DND-41 (cell line): ENCODE measurements at regions not wholly inside any gene's neighbourhood (a gene's known extent, or its start where the extent isn't known, plus 50 kb on each side); places are given as distances from the start of the nearest gene placed in this dataset.

Source experiments
- ATAC-seq: fragments of 200-7000 bp; cut with Tn5 transposase; 3 replicates; pipeline ENCODE4 v1.9.1; 2021; ENCODE audit warnings: low read depth; ENCODE audit not compliant: insufficient read depth
- DNase-seq: peaks from one replicate; pipeline ENCODE4 v3.0.0-alpha.2; 2020
- H2AFZ ChIP-seq: 2 replicates; pipeline ENCODE4 v1.6.0; 2012; ENCODE audit warnings: low read depth, low read length
- H3K27ac ChIP-seq: 2 replicates; pipeline ENCODE4 v1.5.1; 2012; ENCODE audit warnings: low read length, inconsistent platforms
- H3K27me3 ChIP-seq: fragments of 200-600 bp; sonication (generic); 2 replicates; pipeline ENCODE4 v1.6.0; 2012; ENCODE audit warnings: low read length, mild to moderate bottlenecking, inconsistent platforms; ENCODE audit not compliant: insufficient read depth, poor library complexity
- H3K36me3 ChIP-seq: 2 replicates; pipeline ENCODE4 v1.5.1; 2012; ENCODE audit warnings: low read length, inconsistent platforms; ENCODE audit not compliant: insufficient read depth
- H3K4me1 ChIP-seq: 2 replicates; pipeline ENCODE4 v1.5.1; 2012; ENCODE audit warnings: mild to moderate bottlenecking, low read length; ENCODE audit not compliant: insufficient read depth
- H3K4me2 ChIP-seq: 2 replicates; pipeline ENCODE4 v1.6.0; 2012; ENCODE audit warnings: mild to moderate bottlenecking, moderate library complexity, low read length, inconsistent platforms; ENCODE audit not compliant: insufficient read depth
- H3K4me3 ChIP-seq, 2 experiments: fragments of 200-600 bp in 1 of 2; shearing (Covaris generic) in 1 of 2; 2 replicates each; pipeline ENCODE4 v1.5.1; 2012 to 2016; ENCODE audit warnings: inconsistent platforms in 2 of 2, low read length in 2 of 2, mild to moderate bottlenecking in 2 of 2, low read depth in 1 of 2, moderate library complexity in 1 of 2
- H3K79me2 ChIP-seq: 2 replicates; pipeline ENCODE4 v1.6.0; 2012; ENCODE audit warnings: low read length, inconsistent platforms; ENCODE audit not compliant: insufficient read depth
- H3K9ac ChIP-seq: 2 replicates; pipeline ENCODE4 v1.6.0; 2012; ENCODE audit warnings: low read depth, mild to moderate bottlenecking, inconsistent platforms, low read length, moderate library complexity
- H3K9me3 ChIP-seq: 2 replicates; pipeline ENCODE4 v1.5.1; 2012; ENCODE audit warnings: low read length, moderate library complexity, mild to moderate bottlenecking, inconsistent platforms; ENCODE audit not compliant: insufficient read depth, severe bottlenecking
- H4K20me1 ChIP-seq: 2 replicates; pipeline ENCODE4 v1.6.0; 2012; ENCODE audit warnings: low read length; ENCODE audit not compliant: insufficient read depth
- CTCF ChIP-seq: IDR thresholded peaks from 2 replicates; pipeline ENCODE4 v1.5.1; 2012; ENCODE audit warnings: borderline replicate concordance, low read length, moderate library complexity, mild to moderate bottlenecking; ENCODE audit not compliant: poor library complexity, severe bottlenecking; ENCODE audit errors: extremely low read depth
- EZH2 ChIP-seq: IDR thresholded peaks from 3 replicates; pipeline ENCODE4 v1.6.1; 2012; ENCODE audit warnings: borderline replicate concordance, low read depth, mild to moderate bottlenecking, moderate library complexity, low read length, inconsistent platforms; ENCODE audit not compliant: severe bottlenecking

GRCh38 chr13:47774671-47774994 lies 226.4 kb downstream of the SUCLA2 start:
- DNase-seq (no peak), ATAC-seq (0 out of 3 replicates have a peak, but pooled peaks have one; percentile 22)
- Histone ChIP-seq H2AFZ (no peak overlapping the region), H3K36me3 (no peaks in the 10 kb centered on the region), H4K20me1 (no peaks in the 10 kb centered on the region), H3K4me1 (no peaks in the 10 kb centered on the region), H3K9me3 (no peaks in the 10 kb centered on the region), H3K4me3 (no peak overlapping the region), H3K27me3 (no peaks in the 10 kb centered on the region), H3K27ac (no peak overlapping the region), H3K79me2 (no peaks in the 10 kb centered on the region), H3K4me2 (no peak overlapping the region), H3K9ac (no peak overlapping the region)
- TF ChIP-seq CTCF (no peak), EZH2 (no peak)

GRCh38 chr13:47764817-47765216 lies 236.3 kb downstream of the SUCLA2 start:
- H3K4me3 ChIP-seq, result no peak overlapping the region
- no peaks in the 10 kb centered on the region for H4K20me1 ChIP-seq
- no peaks in the 10 kb centered on the region for H3K4me1 ChIP-seq
- TF ChIP-seq CTCF (no peak), EZH2 (no peak)
- H3K36me3 ChIP-seq, result no peaks in the 10 kb centered on the region
- no peaks in the 10 kb centered on the region for H3K9me3 ChIP-seq
- H3K27me3 ChIP-seq, result no peaks in the 10 kb centered on the region
- ATAC-seq (no peak), DNase-seq (no peak)
- no peak overlapping the region for H3K9ac ChIP-seq
- no peaks in the 10 kb centered on the region for H3K79me2 ChIP-seq
- H3K27ac ChIP-seq, result no peak overlapping the region
- H3K4me2 ChIP-seq, result no peak overlapping the region
- no peak overlapping the region for H2AFZ ChIP-seq

GRCh38 chr13:47757466-47758080 lies 243.5 kb downstream of the SUCLA2 start:
- Histone ChIP-seq H3K27me3 (no peaks in the 10 kb centered on the region), H3K36me3 (no peaks in the 10 kb centered on the region), H3K9me3 (no peaks in the 10 kb centered on the region), H3K27ac (no peak overlapping the region), H3K4me1 (no peaks in the 10 kb centered on the region), H3K4me2 (no peak overlapping the region), H3K4me3 (no peak overlapping the region), H3K9ac (no peak overlapping the region), H3K79me2 (no peaks in the 10 kb centered on the region), H2AFZ (no peak overlapping the region), H4K20me1 (no peaks in the 10 kb centered on the region)
- TF ChIP-seq EZH2, result no peak
- TF ChIP-seq CTCF, result no peak
- DNase-seq (no peak), ATAC-seq (no peak)

- no peak overlapping the region for H2AFZ ChIP-seq
- no peak for TF ChIP-seq EZH2
- TF ChIP-seq CTCF, result no peak
- no peak overlapping the region for H3K4me2 ChIP-seq
- no peaks in the 10 kb centered on the region for H3K36me3 ChIP-seq
- no peaks in the 10 kb centered on the region for H4K20me1 ChIP-seq
- H3K9ac ChIP-seq, result no peak overlapping the region
- no peak overlapping the region for H3K27ac ChIP-seq
- peaks cover 4% of the 10 kb centered on the region for H3K27me3 ChIP-seq
- H3K4me1 ChIP-seq, result no peaks in the 10 kb centered on the region
- DNase-seq (no peak), ATAC-seq (no peak)
- no peaks in the 10 kb centered on the region for H3K9me3 ChIP-seq
- H3K4me3 ChIP-seq, result no peak overlapping the region
- no peaks in the 10 kb centered on the region for H3K79me2 ChIP-seq
These were observed 253.2 kb downstream of the SUCLA2 start for GRCh38 chr13:47747901-47748300.
